A673 (cell line): ENCODE measurements at regions not wholly inside any gene's neighbourhood (a gene's known extent, or its start where the extent isn't known, plus 50 kb on each side); places are given as distances from the start of the nearest gene placed in this dataset.

Experiments used
- EZH2 ChIP-seq: fragments of 200-600 bp; sonication (generic); IDR thresholded peaks from 2 replicates; pipeline ENCODE4 v1.6.1; 2017; ENCODE audit warnings: borderline replicate concordance, low read depth, mild to moderate bottlenecking, mixed read lengths, antibody characterized with exemption, low read length; ENCODE audit not compliant: poor library complexity, severe bottlenecking
- TF ChIP-seq, protein P1 (sequence below): fragments of 300-800, 200-600 bp; sonication (generic); conservative IDR thresholded peaks from 2 replicates; pipeline ENCODE4 v1.5.1; 2017; ENCODE audit warnings: low read depth, mild to moderate bottlenecking, antibody characterized with exemption, low read length, moderate library complexity, mixed read lengths

DNA sequence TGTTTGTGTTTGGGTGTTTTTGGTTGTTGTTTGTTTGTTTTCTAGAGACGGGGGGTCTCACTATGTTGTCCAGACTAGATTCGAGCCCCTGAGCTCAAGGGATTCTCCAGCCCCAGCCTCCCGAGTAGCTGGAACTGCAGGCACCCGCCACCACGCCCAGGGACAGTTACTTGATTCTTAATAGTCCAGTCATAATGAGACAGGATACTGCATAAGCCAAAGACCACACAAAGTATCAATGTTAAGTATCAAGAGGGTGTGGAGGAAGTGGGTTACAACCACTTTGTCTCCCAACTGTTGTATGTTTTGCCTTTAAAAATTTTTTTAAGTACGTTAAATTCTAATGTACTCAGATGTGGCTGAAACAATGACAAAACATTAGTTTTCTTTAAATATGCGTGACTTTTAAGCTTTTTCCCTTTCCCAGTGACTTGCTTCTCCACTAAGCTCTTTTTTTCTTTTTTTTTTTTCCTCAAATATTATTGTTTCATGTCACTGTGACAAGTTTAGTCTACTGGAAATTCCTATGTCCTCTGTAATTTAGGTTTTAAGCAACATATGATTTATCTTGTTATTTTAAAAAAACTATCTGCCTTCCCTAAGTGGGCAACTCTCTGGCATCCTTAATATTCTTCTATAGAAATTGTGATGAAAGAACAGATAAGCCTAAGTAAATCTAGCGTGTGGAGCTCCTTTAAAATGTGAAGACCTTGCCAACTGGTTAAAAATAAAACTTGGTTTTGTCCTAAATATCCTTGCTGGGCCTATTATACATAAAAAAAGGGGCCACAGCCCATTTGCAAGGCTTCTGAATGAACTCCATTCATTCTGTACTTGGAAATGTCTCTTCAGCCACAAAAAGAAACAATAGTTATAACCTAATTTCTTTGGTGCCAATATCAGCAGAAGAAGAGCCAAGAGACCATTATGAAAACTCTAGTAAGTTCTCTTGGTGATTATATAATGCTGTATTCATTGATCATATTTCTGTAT, 56.2 kb upstream of the DPH5 start:
- TF ChIP-seq, protein P1, sequence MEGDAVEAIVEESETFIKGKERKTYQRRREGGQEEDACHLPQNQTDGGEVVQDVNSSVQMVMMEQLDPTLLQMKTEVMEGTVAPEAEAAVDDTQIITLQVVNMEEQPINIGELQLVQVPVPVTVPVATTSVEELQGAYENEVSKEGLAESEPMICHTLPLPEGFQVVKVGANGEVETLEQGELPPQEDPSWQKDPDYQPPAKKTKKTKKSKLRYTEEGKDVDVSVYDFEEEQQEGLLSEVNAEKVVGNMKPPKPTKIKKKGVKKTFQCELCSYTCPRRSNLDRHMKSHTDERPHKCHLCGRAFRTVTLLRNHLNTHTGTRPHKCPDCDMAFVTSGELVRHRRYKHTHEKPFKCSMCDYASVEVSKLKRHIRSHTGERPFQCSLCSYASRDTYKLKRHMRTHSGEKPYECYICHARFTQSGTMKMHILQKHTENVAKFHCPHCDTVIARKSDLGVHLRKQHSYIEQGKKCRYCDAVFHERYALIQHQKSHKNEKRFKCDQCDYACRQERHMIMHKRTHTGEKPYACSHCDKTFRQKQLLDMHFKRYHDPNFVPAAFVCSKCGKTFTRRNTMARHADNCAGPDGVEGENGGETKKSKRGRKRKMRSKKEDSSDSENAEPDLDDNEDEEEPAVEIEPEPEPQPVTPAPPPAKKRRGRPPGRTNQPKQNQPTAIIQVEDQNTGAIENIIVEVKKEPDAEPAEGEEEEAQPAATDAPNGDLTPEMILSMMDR: no peak
- no peak for TF ChIP-seq EZH2
